CD4-positive, alpha-beta T cell (primary cell): ENCODE measurements at regions not wholly inside any gene's neighbourhood (a gene's known extent, or its start where the extent isn't known, plus 50 kb on each side); places are given as distances from the start of the nearest gene placed in this dataset.

Experiments
- ATAC-seq: fragments of 200-7000 bp; cut with Tn5 transposase; one replicate; pipeline ENCODE4 v1.10.0; 2022; ENCODE audit warnings: mild to moderate bottlenecking; ENCODE audit not compliant: poor library complexity
- CTCF ChIA-PET: fragments of 350-600 bp; sonication (Branson Sonifier 250); formaldehyde crosslinking; loops from one replicate; lab custom pipeline; 2021; ENCODE audit warnings: antibody characterized with exemption, inconsistent platforms; lab: Charles Lee
- POLR2A ChIA-PET: fragments of 350-600 bp; sonication (Branson Sonifier 250); formaldehyde crosslinking; loops from one replicate; lab custom pipeline; 2021; ENCODE audit warnings: antibody characterized with exemption, inconsistent platforms; lab: Charles Lee
- DNase-seq, 14 experiments: peaks; one replicate each; pipeline ENCODE4 v3.0.0-alpha.2; 2013 to 2020; ENCODE audit warnings: mixed read lengths in 2 of 14
- H3K27ac ChIP-seq, 2 donors: one replicate each; pipeline versions ENCODE4 v1.5.1 to v1.7.0; 2013; ENCODE audit warnings: low read length in 2 of 2, low read depth in 1 of 2, mild to moderate bottlenecking in 1 of 2
- H3K27me3 ChIP-seq, 2 experiments: 1 replicate in 1 of 2; 2 replicates in 1 of 2; pipeline versions ENCODE4 v1.6.1 to v1.7.0; 2013; ENCODE audit warnings: low read length in 2 of 2, control low read depth in 1 of 2, mild to moderate bottlenecking in 1 of 2, moderate library complexity in 1 of 2; ENCODE audit not compliant: insufficient read depth in 2 of 2, control insufficient read depth in 1 of 2
- H3K36me3 ChIP-seq: one replicate; pipeline ENCODE4 v1.6.1; 2013; ENCODE audit warnings: low read length, control low read depth; ENCODE audit not compliant: insufficient read depth
- H3K4me1 ChIP-seq: one replicate; pipeline ENCODE4 v1.6.1; 2013; ENCODE audit warnings: low read length, control low read depth; ENCODE audit not compliant: insufficient read depth
- H3K4me3 ChIP-seq: one replicate; pipeline ENCODE4 v1.5.1; 2013; ENCODE audit warnings: mild to moderate bottlenecking, low read length, moderate library complexity
- H3K9me3 ChIP-seq, 2 experiments: 1 replicate in 1 of 2; 2 replicates in 1 of 2; pipeline versions ENCODE4 v1.6.1 to v1.7.0; 2013; ENCODE audit warnings: low read length in 2 of 2, mild to moderate bottlenecking in 2 of 2, control low read depth in 1 of 2, moderate library complexity in 1 of 2; ENCODE audit not compliant: control insufficient read depth in 1 of 2, insufficient read depth in 1 of 2
- H3K27ac Mint-ChIP-seq: one replicate; pipeline ENCODE4 v1.8.0; 2020; ENCODE audit warnings: mixed read lengths
- H3K27me3 Mint-ChIP-seq: one replicate; pipeline ENCODE4 v1.8.0; 2021; ENCODE audit warnings: mixed read lengths
- H3K36me3 Mint-ChIP-seq: one replicate; pipeline ENCODE4 v1.8.0; 2021; ENCODE audit warnings: low read depth, mixed read lengths
- H3K4me1 Mint-ChIP-seq: one replicate; pipeline ENCODE4 v1.8.0; 2021; ENCODE audit warnings: low read depth, mixed read lengths
- H3K4me3 Mint-ChIP-seq: one replicate; pipeline ENCODE4 v1.8.0; 2020; ENCODE audit warnings: mild to moderate bottlenecking, mixed read lengths
- H3K9me3 Mint-ChIP-seq: one replicate; pipeline ENCODE4 v1.8.0; 2020; ENCODE audit warnings: mixed read lengths
- intact Hi-C, 2 experiments: fragments of 100-400 bp; cut with DNase I in 1 of 2; cut with micrococcal nuclease in 1 of 2; formaldehyde crosslinking; loops; one replicate each; pipeline versions ENCODE4 v1.15.1 to v1.9.0; 2023 to 2025; cut with DNase I, micrococcal nuclease
- TF ChIP-seq, protein P1 (sequence below): fragments of 200-600 bp; IDR thresholded peaks from one replicate; pipeline ENCODE4 v1.8.0; 2022; ENCODE audit warnings: antibody characterized with exemption, mild to moderate bottlenecking

DNA sequence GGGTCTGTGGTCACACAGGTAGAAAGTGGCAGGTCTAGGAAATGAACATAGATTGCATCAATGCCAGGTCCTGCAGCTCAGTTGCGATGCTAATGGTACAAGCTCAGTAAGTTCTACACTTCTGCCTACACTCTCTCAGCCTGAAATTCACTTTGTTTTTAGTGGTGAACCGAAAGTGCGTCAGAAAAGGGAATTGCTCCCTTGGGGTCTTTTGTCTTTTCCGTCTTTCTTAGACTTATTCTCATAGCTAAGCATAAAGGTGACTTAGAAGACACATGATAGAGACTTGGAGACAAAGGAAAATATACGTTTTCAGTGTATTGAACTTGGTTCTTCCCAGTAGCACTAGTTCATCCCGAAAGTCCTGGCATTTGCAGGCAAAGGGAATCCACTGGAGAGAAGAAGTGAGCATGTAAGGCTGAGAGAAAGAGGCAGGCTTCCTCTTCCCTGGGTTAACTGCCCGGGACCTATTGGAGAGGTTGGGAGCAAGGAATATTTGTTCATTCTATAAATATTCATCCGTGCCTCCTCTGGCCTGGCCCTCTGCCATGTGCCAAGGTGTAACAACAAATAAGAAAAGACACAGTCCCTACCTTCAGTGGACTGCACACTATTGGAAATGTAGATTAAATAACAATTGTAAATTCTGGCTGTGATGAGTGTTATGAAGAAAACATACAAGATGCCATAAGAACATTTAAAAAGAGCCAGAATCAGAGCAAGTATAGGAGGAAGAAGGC is 785.8 kb downstream of the MED13L start:
- no peak overlapping the region for H3K27ac Mint-ChIP-seq
- Histone ChIP-seq H3K36me3 (no peaks in the 10 kb centered on the region), H3K27me3 (no peaks in the 10 kb centered on the region), H3K9me3 (peaks cover 0 to 10% of the 10 kb centered on the region in 2 experiments), H3K27ac (no peak overlapping the region), H3K4me1 (no peaks in the 10 kb centered on the region), H3K4me3 (no peak overlapping the region)
- H3K4me3 Mint-ChIP-seq, result no peak overlapping the region
- H3K27me3 Mint-ChIP-seq, result no peaks in the 10 kb centered on the region
- TF ChIP-seq, protein P1, sequence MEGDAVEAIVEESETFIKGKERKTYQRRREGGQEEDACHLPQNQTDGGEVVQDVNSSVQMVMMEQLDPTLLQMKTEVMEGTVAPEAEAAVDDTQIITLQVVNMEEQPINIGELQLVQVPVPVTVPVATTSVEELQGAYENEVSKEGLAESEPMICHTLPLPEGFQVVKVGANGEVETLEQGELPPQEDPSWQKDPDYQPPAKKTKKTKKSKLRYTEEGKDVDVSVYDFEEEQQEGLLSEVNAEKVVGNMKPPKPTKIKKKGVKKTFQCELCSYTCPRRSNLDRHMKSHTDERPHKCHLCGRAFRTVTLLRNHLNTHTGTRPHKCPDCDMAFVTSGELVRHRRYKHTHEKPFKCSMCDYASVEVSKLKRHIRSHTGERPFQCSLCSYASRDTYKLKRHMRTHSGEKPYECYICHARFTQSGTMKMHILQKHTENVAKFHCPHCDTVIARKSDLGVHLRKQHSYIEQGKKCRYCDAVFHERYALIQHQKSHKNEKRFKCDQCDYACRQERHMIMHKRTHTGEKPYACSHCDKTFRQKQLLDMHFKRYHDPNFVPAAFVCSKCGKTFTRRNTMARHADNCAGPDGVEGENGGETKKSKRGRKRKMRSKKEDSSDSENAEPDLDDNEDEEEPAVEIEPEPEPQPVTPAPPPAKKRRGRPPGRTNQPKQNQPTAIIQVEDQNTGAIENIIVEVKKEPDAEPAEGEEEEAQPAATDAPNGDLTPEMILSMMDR, result no peak
- no peak for DNase-seq
- H3K4me1 Mint-ChIP-seq, result no peaks in the 10 kb centered on the region
- ChIA-PET POLR2A (no interaction called here), CTCF (no interaction called here)
- intact Hi-C loops, result no loop called here
- no peak for ATAC-seq
- H3K9me3 Mint-ChIP-seq, result peaks cover 7% of the 10 kb centered on the region
- no peaks in the 10 kb centered on the region for H3K36me3 Mint-ChIP-seq

DNA sequence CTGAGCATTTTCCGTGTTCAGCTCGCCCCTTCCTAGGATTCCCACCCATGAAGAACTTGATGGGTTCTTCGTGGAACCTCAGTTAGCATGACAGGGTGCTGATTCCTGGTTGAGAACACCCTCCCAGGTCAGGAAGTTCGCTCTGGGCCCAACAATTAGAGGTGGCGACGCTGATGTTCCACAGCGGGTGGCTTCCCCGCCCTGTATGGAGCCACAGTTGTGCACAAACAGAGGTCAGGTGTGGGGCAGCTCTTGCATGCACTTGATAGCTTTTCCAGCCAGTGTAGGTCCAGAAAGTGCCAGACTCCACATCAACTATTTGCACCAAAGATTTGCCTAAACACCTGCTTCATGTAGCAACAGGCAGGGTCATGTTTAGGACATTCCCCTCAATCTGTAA is 788.2 kb downstream of the MED13L start:
- ATAC-seq (no peak), DNase-seq (no peak)
- Histone ChIP-seq H3K9me3 (peaks cover 0 to 7% of the 10 kb centered on the region in 2 experiments), H3K27ac (no peak overlapping the region), H3K4me1 (no peaks in the 10 kb centered on the region), H3K27me3 (no peaks in the 10 kb centered on the region), H3K4me3 (no peak overlapping the region), H3K36me3 (no peaks in the 10 kb centered on the region)
- no peak overlapping the region for H3K27ac Mint-ChIP-seq
- peaks cover 8% of the 10 kb centered on the region for H3K9me3 Mint-ChIP-seq
- H3K27me3 Mint-ChIP-seq, result no peaks in the 10 kb centered on the region
- POLR2A ChIA-PET, result no interaction called here
- TF ChIP-seq, protein P1, result no peak
- intact Hi-C loops, result no loop called here
- H3K4me3 Mint-ChIP-seq, result no peak overlapping the region
- CTCF ChIA-PET, result no interaction called here
- no peaks in the 10 kb centered on the region for H3K4me1 Mint-ChIP-seq
- no peaks in the 10 kb centered on the region for H3K36me3 Mint-ChIP-seq

GRCh38 chr12:115485967-115486366 is 791.5 kb downstream of the MED13L start:
- no peaks in the 10 kb centered on the region for H3K27me3 Mint-ChIP-seq
- peaks cover 6% of the 10 kb centered on the region for H3K9me3 Mint-ChIP-seq
- no peaks in the 10 kb centered on the region for H3K4me1 Mint-ChIP-seq
- no peaks in the 10 kb centered on the region for H3K4me1 ChIP-seq
- ChIA-PET POLR2A (no interaction called here), CTCF (no interaction called here)
- H3K27ac Mint-ChIP-seq, result no peak overlapping the region
- no peak for DNase-seq
- H3K4me3 Mint-ChIP-seq, result no peak overlapping the region
- ATAC-seq, result no peak
- intact Hi-C loops, result no loop called here
- H3K27me3 ChIP-seq, result no peaks in the 10 kb centered on the region
- TF ChIP-seq, protein P1, result no peak
- peaks cover 0 to 3% of the 10 kb centered on the region in 2 experiments for H3K9me3 ChIP-seq
- no peaks in the 10 kb centered on the region for H3K36me3 ChIP-seq
- H3K36me3 Mint-ChIP-seq, result no peaks in the 10 kb centered on the region
- H3K27ac ChIP-seq, result no peak overlapping the region
- no peak overlapping the region for H3K4me3 ChIP-seq
